ENCODE measurements at regions not wholly inside any gene's neighbourhood (a gene's known extent, or its start where the extent isn't known, plus 50 kb on each side); places are given as distances from the start of the nearest gene placed in this dataset.

GRCh38 chr12:107891967-107892366 lies 117.5 kb downstream of the ASCL4 start:
- DNase-seq (ENCODE audit: low read depth), result no peak

GRCh38 chr12:107894589-107894988 lies 120.1 kb downstream of the ASCL4 start:
- DNase-seq (ENCODE audit: low read depth), result no peak

GRCh38 chr12:107895966-107896365 lies 121.5 kb downstream of the ASCL4 start:
- DNase-seq (ENCODE audit: low read depth), result no peak

- DNase-seq (ENCODE audit: low read depth), result no peak
Observed at GRCh38 chr12:107900588-107900987, 126.1 kb downstream of the ASCL4 start.

DNA sequence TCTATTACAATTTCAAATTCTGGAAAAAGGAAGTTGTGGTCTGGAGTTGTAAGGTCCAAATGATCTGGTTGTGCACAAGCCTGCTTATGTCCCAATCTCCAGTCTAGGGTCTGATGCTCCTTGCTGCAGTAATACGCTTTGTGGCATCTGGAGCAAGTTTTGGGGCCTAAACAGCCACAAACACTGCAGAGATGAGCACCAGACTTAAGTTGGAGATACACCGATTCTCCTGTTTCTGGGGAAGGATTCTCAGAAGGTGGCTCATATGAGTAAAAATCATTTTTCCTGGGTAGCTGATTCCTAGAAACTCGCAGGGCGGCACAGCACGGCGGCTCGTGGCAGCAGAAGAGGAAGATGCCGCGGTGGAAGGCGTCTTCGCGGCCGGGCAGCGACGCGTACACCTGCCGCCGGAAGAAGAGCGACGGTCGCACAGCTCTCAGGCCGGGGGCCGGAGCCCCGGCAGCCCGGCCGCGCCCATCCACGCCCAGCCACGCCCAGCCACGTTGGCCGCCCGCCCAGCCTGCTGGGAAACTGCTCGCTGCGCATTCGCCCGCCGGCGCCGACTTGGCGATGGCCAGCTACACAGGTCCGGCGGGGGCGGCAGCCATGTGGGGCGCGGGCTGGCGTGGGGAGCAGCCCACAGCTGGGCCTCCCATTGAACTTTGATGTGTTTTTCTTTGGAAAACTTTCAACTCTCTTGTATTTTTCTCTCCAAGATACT lies 129.0 kb downstream of the ASCL4 start:
- no peak for DNase-seq (ENCODE audit: low read depth)

GRCh38 chr12:107906707-107907106 lies 132.2 kb downstream of the ASCL4 start:
- DNase-seq (ENCODE audit: low read depth), result no peak

- no peak for DNase-seq (ENCODE audit: low read depth)
Observed at GRCh38 chr12:107912421-107913004, 138.0 kb downstream of the ASCL4 start.

- DNase-seq (ENCODE audit: low read depth), result no peak
Observed at GRCh38 chr12:107914460-107914977, 140.0 kb downstream of the ASCL4 start.

GRCh38 chr12:107917912-107918800 lies 143.7 kb downstream of the ASCL4 start:
- no peak for DNase-seq (ENCODE audit: low read depth)

DNA sequence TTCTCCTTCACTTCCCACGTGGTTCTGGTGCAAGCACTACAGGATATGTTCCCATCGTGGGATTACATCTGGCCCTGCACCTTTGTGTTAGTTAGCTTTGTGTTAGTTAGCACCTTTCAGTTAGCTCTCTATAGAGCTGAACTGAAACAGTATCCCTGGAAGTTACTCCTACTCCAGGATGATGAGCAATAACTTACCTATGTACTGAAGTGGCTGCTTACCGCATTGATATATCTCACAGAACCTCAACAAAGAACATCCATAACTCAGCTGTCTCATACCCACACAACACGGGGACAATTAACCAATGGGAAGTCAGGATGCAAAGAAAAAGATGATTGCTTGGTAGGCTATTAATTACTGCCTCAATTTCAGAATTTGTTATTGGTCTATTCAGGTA lies 146.6 kb downstream of the ASCL4 start:
- no peak for DNase-seq (ENCODE audit: low read depth)

- DNase-seq (ENCODE audit: low read depth), result no peak
Observed at GRCh38 chr12:107925125-107925524, 150.6 kb downstream of the ASCL4 start.

- peak; percentile 22 for DNase-seq (ENCODE audit: low read depth)
Observed at GRCh38 chr12:107929436-107929835, 154.9 kb downstream of the ASCL4 start.

DNA sequence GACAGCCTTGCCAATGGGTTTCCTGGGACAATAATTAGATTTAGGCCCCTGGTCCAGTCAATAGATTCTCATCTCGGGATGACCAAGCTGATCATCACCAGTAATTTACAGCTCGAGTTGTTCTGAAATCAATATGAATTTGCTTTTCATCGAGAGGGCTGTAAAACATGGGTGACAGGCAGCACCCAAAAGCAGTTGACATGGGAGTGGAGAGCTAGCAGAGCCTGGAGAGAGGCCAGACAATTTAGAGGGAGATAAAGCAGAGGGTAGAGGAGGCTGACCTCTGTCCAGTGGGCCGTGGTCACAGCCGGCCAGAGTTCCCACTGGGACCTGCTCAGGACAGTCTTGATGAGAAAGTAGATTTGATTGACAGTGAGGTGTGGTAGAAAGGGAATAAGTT lies 157.3 kb downstream of the ASCL4 start:
- DNase-seq (ENCODE audit: low read depth), result no peak

- DNase-seq (ENCODE audit: low read depth), result no peak
Observed at GRCh38 chr12:107938446-107938845, 163.9 kb downstream of the ASCL4 start.

GRCh38 chr12:107948391-107948945 lies 174.0 kb downstream of the ASCL4 start:
- DNase-seq (ENCODE audit: low read depth), result no peak

DNA sequence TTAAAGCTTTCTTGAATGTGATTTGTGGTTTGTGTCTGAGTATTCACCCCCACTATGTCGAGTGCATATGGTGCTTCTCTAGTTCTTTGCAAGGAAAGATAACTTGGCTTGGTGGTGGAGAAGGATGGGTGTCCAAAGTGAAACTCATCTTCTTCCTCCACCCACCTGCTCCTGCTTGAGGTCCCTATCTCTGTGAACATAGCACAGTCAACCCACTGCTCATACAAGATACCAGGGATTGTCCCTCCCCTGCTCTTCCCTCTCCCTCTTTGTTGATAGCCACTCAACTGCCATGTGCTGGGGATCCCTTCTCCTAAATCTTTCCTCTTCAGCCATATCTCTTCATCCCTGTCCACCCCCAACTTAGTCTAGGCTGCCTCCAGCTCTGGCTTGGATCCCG lies 176.5 kb downstream of the ASCL4 start:
- no peak for DNase-seq (ENCODE audit: low read depth)

GRCh38 chr12:107955966-107956643 lies 173.0 kb upstream of the WSCD2 start:
- DNase-seq (ENCODE audit: low read depth), result no peak

- no peak for DNase-seq (ENCODE audit: low read depth)
Observed at GRCh38 chr12:107957459-107957858, 171.6 kb upstream of the WSCD2 start.

DNA sequence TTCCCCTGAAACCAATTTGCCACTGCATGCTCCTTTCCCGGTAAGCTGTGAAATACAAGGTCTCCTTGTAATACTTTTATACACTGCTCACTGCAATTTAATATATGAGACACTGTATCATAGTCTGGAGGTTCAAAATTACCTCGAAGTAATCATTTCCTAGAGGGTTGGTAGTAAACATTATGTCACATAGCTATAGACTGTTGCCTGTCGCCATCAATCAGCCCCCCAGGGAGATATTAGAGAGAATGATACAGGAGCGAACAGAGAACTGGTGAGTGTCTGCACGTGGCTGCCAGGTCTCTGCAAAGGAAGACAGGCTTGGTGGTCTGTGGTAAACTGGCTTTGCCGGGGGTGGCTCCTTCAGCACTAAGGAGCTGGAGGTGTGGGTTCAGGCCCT lies 165.5 kb upstream of the WSCD2 start:
- DNase-seq (ENCODE audit: low read depth), result no peak

- no peak for DNase-seq (ENCODE audit: low read depth)
Observed at GRCh38 chr12:107967170-107967569, 161.9 kb upstream of the WSCD2 start.

DNA sequence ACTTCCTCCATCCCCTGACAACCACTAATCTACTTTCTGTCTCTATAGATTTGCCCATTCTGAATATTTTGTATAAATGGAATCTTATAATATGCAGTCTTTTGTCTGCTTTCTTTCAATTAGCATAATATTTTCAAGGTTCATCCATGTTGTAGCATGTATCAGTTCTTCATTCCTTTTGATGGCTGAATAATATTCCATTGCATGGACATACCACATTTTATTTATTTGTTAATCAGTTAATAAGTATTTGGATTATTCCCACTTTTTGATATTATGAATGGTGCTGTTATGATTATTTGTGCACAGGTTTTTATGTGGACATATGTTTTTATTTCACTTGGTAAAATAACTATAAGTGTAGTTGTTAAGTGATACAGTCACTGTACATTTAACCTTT lies 155.1 kb upstream of the WSCD2 start:
- no peak for DNase-seq (ENCODE audit: low read depth)

- no peak for DNase-seq (ENCODE audit: low read depth)
Observed at GRCh38 chr12:107976331-107976730, 152.8 kb upstream of the WSCD2 start.

Measured in stromal cell of bone marrow (primary cell).